ENCODE measurements at regions not wholly inside any gene's neighbourhood (a gene's known extent, or its start where the extent isn't known, plus 50 kb on each side); places are given as distances from the start of the nearest gene placed in this dataset.

- no peak for TF ChIP-seq POLR2A (IDR thresholded peaks at IDR 0.05; ENCODE audit: control extremely low read depth in 1 of 2, low read depth in 2 of 2, low read length in 2 of 2)
- no peak for TF ChIP-seq SP2 (IDR thresholded peaks at IDR 0.05; ENCODE audit: low read length)
- no peak for TF ChIP-seq MAX (IDR thresholded peaks at IDR 0.05)
- TF ChIP-seq CTCF (IDR thresholded peaks at IDR 0.05; ENCODE audit: control extremely low read depth in 1 of 3, insufficient read depth in 1 of 3, low read depth in 1 of 3, low read length in 3 of 3): no peak
- no peak for TF ChIP-seq RFX5 (IDR thresholded peaks at IDR 0.05; ENCODE audit: borderline replicate concordance, low read depth, low read length)
- no peak for TF ChIP-seq SUZ12 (IDR thresholded peaks at IDR 0.05; ENCODE audit: low read length)
Measured at GRCh38 chr1:224815647-224816046, 113.8 kb upstream of the DNAH14 start.
